ENCODE measurements at regions not wholly inside any gene's neighbourhood (a gene's known extent, or its start where the extent isn't known, plus 50 kb on each side); places are given as distances from the start of the nearest gene placed in this dataset.

GRCh38 chr2:8118940-8119781 lies 562.7 kb upstream of the ID2 start:
- TF ChIP-seq CTCF (IDR thresholded peaks at IDR 0.05; ENCODE audit: low read depth, low read length) (no peak), POLR2A (IDR thresholded peaks at IDR 0.05; ENCODE audit: extremely low read depth, insufficient read length) (no peak), MAX (IDR thresholded peaks at IDR 0.05; ENCODE audit: low read depth, low read length) (no peak)

Measured in NB4 (cell line).